Forelimb muscle (tissue), 1 donor: ENCODE measurements at regions not wholly inside any gene's neighbourhood (a gene's known extent, or its start where the extent isn't known, plus 50 kb on each side); places are given as distances from the start of the nearest gene placed in this dataset.
A peak's percentile ranks its signal among the peaks of the same experiment; 100 is the strongest.

Experiments
- DNase-seq: peaks from one replicate; pipeline ENCODE4 v3.0.0-alpha.2; 2013; ENCODE audit warnings: low read depth

DNA sequence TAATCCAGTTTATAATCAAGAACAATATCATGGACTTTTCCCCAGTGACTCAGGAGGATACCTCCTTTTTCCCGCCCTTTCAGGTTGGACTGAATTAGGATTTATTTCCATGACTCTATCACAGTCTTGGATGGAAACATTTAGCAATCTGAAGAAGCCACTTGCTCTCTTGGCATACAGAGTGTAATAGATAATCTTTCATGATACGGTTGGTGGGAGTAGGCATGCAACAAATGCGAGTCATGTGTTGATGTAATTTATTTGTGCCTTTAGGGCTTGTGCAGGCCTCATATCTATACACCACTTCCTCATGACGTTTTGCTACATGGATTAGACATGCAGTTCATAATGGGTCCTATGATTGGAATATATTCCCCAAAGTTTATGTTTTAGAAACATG, 54.2 kb upstream of the MCTP2 start:
- no peak for DNase-seq

DNA sequence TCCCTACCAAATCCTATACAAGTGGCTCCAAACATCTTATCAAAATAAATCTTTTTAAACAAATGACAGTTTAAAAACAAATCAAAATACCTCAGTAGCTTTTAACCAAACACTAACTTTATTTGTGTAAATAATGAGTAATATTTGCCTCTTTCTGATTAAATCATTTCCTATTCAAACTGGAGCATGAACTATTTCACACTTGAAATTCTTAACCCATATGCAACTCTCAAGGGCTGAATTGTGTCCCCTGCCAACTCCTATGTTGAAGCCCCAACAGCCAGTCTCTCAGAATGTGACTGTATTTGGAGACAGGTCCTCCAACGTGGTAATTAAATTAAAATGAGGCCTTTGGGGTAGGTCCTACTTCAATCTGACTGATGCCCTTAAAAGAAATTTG, 55.9 kb upstream of the MCTP2 start:
- DNase-seq, result no peak

DNA sequence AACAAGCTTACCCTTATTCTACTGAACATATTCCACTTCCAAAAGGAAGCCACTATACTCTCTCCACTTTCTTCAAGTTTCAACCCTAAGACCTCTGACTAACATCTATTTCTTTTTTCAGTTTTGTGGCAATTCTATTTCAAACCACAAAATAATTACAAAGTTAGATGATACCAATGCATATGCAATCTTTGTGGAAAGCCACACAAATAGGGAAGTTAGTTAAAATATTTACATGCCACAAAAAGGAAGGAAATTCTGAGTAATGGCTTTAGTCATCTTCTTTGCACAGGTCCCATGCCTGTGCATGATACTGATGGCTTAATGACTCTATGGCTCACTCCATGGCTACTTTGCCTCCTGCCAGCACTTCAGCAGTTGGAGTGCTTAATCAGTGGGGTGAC, 57.0 kb upstream of the MCTP2 start:
- no peak for DNase-seq

DNA sequence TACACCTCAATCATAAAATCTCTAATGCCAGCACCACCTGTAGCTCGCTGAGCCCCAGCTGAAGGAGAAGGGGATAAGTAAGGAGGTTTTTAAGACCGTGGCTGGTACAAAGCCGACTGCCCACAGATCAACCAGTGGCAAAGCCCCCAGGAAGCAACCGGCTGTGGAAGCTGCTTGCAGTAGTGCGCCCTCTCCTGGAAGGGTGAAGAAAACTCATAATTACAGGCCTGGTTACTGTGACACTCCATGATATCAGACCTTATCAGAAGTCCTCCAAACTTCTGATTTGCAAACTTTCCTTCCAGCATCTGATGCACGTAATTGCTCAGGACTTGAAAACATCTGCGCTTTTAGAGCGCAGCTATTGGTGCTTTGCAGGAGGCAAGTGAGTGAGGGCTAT, 63.1 kb upstream of the MCTP2 start:
- no peak for DNase-seq

DNA sequence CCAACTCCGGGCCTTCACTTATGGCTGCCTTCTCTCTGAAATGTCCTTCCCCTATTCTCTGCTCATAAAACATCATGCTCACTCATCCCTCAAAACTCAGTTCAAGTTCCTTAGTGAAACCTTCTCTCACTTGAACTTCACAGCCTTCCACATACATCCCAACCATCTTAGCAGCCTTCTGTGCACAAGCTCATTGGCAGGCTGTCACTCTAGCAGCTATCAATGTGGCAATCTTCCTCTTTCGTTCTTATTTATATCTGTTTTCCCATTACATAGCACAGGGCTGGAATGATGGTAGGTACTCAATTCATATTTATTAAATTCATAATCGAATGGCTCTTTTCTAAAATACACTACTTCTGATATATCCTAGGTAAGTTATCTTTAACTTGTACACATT, 66.4 kb upstream of the MCTP2 start:
- no peak for DNase-seq

DNA sequence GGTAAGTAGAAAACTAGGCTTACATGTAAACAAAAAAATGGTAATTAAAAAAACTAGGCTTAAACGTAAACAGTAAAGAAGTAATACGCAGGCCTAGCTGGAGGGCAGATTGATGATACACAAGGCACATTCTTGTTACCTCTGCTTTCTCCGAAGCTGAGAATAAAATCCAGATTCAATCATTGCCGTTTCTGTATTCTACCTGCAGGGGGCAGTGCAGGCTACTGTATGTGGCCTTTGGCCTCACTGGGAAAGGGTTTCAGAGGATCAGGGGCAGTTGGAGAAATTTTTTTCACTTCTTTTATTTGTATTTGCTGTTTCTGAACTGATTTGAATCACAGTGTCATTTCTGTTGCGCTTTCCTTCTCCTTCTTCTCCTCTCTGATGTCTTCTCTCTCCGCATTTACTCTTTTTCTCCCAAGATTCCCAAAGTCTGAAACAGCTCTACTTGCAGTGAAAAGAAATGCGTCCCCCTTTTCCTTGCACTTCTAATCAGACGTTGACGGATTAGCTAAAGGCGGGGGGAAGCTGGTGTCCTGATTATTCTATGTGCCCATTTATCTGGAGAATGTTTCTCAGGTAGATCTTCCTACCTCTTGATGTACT, 67.1 kb upstream of the MCTP2 start:
- DNase-seq, result peak; percentile 29

DNA sequence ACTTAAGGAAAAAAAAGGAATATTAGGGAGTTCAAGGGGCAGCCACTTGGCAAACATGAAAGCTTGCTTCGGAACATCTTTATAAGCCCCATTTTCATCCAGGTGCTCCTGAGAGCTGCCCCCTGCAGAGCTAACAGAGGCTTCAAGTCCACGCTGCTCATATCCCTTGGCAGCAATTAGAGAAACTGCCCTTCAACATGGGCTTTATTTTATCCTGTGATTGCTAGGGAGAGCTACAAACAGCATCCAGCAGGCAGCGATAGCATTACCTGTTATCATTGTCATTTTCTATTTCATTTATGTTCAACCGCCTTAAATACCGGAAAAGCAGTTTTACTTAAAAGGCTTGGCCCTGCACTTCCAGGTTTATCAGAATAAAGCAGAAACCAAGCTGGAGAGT, 68.4 kb upstream of the MCTP2 start:
- no peak for DNase-seq

DNA sequence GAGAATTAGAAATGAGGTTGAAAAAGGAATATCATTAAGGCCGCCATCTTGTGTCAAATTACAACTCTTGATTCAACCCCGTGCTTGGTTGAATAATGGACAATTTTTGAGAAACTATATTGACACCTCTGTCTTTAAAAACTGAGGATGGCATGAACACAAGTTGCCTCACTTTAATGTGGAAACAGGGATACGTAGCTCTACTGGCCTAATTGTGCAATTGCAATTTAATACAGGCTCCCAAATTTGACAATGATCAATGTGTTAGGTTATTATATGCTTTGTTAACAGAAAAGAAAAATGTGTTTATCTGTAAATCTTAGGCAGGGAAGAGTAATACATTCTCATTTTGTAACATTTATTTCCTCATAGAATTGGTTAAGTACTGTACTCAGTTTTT, 77.1 kb upstream of the MCTP2 start:
- no peak for DNase-seq

DNA sequence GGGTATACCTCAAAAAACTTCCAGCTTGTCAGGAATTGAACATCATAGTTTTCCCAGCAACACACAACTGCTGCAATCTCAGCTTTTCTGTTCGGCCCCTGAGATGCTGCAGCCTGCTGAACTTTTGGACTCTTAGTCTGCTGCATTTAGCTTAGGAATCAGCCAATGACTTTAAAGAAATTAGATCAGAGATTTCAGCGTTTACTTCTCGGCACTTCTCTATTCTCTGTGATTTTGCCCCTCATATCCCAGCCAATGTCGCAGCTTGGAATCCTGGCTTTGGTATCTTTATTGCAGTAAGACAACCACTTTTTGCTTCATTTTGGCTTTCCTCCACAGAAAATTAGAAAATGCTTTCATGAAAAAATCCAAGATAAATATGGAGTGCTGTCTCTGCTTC, 86.3 kb upstream of the MCTP2 start:
- DNase-seq, result no peak

DNA sequence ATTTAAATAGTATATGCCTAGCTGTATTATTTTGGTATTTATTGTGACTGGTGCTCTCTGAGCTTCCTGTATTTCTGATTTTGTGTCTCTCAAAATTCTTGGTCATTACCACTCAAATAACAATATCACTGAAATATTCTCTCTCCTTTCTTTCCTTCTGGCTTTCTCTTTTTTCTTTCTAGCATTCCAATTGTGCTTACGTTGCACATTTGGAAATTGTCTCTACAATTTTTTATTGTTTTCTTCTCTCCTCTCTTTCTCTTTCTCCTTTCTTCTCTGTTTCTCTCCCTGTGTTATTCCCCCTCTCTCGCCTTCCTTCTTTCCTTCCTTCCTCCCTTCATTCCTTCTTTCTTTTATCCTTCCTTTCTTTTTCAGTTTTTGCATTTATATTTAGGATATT, 89.6 kb upstream of the MCTP2 start:
- no peak for DNase-seq

DNA sequence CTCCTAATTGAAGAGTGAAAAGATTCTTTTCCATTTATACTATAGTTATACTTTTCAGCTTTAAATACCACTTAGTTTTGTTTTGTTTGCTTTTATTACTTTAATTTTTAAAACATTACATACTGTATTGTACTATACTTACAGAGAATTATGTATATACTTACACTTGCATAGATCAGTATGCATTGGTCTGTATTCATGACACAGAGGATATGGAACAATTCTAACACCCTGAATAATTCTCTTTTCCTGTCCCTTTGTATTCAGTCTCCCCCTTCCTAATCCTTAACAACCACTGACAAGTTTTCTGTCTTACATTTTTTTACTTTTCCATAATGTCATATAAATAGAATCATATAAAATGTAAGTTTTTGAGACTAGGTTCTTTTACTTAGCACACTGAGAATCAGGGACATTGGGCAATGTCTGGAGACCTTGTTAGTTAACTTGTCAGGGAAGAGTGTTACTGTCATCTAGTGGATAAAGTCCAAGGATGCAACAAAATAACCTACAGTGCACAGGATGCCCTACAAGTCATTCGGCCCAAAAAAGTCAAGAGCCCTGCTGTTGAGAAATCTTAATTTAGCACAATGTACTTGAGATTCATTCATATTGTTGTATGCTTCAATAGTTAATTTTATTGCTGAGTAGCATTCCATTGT, 95.7 kb upstream of the MCTP2 start:
- DNase-seq, result no peak

DNA sequence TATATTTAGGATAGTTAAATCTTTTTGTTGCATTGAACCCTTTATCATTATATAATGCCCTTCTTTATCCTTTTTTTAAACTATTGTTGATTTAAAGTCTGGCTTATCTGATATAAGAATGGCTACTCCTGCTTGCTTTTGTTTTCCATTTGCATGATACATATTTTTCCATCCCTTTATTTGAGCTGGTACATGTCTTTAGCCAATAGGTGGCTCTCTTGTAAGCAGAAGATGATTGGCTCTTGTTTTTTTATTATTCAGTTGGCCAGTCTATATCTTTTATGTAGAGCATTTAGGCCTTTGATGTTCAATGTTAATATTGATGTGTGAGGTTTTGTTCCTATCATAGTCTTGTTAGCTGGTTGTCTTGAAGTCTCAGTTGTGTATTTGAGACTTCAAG, 99.5 kb upstream of the MCTP2 start:
- no peak for DNase-seq

DNA sequence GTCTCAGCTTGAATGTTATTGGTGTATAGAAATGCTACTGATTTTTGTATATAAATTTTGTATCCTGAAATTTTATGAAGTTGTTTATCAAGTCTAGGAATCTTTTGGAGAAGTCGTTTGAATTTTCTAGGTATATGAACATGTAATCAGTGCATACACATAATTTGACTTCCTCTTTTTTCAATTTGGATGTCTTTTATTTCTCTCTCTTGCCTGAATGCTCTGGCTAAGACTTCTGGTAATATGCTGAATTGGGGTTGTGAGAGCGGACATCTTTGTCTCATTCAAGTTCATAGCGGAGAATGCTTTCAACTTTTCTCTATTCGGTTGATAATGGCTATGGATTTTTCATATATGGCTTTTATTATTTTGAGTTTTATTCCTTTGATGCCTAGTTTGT, 100.9 kb upstream of the MCTP2 start:
- DNase-seq, result no peak

DNA sequence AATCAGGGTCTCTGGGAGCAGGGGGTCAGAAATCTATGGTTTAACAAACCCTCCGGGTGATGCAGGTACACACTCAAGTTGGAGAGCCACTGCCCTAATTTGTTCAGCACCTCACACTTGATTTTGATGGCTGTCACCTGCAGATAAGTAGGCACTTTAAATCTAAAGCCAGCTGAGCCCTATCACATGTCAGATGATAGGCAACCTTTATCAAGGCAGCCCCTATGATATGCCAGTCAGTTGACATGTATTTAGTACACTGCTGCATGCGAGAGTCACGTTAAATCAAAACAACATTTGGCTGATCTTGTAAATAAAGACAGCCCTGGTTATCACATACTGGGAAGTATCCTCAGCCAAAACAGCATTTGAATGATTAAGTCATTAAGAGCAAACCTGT, 104.4 kb upstream of the MCTP2 start:
- no peak for DNase-seq

DNA sequence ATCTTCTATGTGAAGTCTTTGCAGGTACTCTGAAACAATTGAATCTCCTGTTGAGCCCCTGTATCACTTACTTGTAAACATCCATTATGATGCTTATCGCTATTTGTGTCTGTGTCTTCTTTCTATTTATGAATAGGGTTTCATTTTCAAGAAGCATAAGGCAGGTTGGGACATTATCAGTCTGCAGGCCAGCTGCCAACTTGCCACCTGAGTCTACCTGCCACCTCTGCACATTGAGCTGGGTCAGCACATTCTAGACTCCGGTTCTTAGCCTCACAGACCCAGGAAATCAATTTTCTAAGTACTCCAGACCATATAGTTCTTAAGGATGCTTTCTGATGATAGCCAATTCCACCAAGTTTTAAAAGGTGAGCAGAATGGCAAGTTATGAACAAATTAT, 105.7 kb upstream of the MCTP2 start:
- no peak for DNase-seq

DNA sequence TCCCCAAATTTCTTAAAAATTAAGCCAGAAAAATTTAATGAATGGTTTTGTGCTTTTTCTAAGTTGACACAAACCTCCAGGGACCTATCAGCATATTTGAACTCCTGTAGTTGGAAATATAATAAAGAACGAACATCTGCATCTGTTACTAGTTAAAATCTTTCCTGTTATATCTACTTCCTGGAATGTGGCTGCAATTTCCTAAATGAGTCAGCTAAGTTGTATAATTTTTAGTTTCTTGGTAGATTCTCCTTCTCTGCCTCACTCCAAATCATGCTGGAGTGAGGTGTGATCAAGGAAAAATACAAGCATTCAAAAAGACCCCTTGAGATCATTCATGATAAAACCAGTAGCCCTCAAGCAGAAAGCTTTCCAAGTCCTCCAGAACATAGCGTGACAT, 106.2 kb upstream of the MCTP2 start:
- DNase-seq, result peak; percentile 48

DNA sequence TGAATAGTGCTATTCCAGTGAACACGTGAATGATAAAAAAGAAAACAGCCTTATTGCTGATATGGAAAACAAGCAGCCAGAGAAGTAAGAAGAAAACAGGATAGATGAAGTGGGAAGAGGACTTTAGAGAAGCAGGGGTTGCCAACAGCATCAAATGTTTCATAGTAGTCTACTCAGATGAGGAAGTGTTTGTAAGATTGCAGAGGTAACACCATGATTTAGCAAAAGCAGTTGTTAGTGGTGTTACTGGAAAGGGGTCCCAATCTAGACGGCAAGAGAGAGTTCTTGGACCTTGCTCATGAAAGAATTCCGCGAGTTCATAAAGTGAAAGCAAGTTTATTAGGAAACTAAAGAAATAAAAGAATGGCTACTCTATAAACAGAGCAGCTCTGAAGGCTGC, 108.8 kb upstream of the MCTP2 start:
- no peak for DNase-seq

DNA sequence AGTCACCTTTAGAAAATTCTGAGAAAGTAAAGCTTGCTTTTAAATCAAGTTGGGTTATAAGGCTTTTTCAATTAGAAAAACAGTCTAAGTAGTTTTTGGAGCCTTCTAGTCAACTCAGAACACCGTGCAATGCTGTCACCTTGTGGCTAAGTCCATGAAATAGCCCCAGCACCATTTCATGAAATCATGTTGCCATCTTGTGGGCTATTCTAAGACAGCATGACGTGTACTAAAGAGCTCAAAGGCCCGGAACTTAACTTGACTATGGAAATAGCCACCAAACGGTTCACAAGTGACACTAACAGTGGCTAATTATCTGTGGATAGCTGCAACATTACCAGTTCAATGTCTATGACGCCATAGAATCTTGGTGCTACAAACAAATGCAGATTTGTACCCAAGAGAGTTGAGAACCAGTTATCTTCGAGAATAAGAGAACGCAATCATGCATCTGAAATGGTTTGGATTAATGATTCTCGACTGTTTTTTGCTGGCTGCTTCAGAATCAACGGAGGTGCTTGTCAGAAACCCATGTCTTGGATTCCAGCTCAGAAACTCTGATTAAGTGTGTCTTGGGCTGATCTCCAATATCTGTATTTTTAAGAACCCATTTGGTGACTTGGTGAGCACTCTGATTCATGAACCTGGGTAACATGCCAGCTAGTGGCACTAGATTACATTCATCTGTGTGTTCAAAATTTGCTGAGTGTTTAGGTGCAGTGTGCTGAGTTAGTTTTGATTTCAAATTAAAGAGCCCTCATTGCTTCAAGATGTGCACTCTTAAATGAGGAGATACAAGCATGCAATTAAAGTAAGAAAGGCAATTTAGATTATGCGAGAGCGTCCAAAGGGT, 111.2 kb upstream of the MCTP2 start:
- peak; percentile 92 for DNase-seq

DNA sequence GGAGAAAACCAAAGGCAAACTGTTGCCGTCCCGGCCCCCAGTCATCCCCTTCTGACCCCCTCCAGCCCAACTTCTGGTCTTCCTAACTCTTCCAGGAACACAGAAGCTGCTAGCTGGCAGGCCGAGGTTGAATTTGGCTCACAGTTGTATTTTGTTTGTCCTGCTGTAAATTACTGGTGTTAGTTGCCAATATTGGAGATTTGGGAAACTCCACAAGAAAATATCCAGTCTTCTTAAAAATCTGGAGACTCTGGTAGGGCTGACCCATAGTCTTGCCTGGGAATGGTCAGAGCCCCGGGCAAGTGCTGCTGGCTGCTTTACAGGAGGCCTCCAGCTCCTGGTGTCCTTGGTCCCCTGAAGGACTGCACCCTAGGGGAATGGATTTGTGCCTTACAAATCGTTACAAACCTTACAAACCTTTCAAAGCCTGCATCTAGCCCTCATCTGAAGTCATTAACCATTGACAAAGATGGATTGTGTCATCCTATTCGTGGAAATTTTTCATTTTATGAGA, 112.0 kb upstream of the MCTP2 start:
- DNase-seq, result peak; percentile 43

DNA sequence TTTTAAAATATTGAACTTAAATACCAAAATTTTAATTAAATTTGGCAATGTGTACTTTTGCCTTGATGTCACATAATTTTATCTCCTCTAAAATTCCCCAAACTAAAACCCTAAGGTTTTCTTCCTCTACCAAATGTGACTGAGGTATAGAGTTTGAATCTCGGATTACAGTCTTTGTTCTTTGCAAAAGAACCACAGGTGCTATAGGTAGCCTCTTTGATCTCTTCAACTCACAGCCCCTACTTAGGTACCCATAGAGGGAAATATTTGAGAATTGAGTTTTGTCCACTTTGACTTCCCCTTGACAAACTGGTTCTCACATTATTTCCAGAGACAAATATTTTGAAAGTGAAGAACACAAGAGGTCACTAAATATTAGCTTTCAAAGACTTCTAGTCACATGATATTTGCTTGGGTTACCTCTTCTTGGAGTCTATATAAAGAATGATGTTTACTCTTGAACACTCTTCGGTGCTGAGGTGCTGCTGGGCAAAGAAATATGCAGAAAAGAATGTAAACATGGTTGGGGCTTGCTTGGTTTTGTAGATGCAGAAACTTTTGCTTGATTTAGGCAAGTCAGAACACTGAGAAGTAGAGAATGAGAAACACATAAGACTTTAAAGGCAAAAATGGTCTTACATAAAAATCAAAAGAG, 120.8 kb upstream of the MCTP2 start:
- no peak for DNase-seq

DNA sequence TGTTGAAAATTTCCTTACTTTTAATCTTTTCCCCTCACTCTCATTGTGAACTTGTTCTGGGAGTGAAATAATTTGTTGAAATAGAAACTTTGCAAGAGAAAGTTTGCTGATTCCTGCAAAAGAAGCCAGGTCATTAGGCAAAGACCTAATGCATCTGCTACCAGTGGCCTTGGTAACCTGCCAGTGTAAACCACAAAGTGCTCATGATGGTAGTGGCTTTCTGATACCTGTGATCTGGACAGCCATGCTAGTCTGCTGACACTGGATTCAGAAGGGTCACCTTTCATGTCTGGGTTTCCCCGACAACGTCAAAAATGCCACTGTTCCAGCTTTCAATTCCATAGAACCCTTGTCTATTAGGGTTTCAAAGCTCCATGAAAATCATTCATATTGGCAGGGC, 123.7 kb upstream of the MCTP2 start:
- DNase-seq, result no peak

DNA sequence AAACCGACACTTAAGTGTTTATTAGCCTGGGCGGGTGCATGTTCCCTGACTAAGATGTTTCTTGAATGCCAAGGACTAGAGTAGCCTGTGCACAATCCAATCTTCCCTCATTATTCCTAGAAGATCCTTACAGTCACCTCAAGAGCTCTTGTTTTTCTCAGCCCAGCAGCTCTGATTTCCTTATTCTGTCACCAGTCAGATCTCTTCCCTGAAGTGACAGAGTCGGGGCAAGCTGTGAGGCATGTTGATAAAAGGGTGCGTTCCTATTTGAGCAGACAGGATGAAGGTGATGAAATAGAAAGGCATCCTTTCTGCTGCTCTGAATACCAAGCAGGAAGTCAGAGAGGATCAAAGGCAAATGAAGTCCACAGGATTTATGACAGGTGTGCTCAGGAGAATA, 125.6 kb upstream of the MCTP2 start:
- no peak for DNase-seq
